ENCODE measurements at regions not wholly inside any gene's neighbourhood (a gene's known extent, or its start where the extent isn't known, plus 50 kb on each side); places are given as distances from the start of the nearest gene placed in this dataset.

DNA sequence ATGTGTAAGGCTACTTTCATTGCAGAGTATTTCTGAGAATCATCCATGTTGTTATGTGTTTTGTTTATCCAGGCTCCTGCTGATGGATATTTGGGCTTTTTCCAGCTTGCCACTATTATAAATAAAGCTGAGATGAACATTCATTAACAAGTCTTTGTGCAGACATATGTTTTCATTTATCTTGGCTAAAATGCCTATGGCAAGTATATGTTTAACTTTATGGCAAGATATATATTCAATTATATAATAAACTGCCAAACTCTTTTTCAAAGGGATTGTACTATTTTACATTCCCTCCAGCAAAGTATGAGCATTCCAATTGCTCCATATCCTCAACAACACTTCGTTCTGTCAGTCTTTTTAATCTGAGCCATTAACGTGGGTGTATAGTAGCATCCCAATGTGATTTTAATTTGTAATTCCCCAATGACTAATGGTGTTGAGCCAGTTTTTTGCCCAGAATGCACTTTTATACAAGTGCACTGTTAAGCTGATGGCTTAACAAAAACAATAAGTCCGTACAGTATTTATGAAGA, 452.4 kb downstream of the SHQ1 start:
- Histone ChIP-seq H3K9me3 (no peaks in the 10 kb centered on the region), H3K4me3 (no peak overlapping the region), H3K36me3 (no peaks in the 10 kb centered on the region), H3K27me3 (no peaks in the 10 kb centered on the region), H3K4me1 (peaks cover 39% of the 10 kb centered on the region), H3K27ac (no peak overlapping the region)
- intact Hi-C loops (cut with DNase I): no loop called here
- no peak for DNase-seq (ENCODE audit: extremely low spot score in 2 of 2)
- TF ChIP-seq, protein P1, sequence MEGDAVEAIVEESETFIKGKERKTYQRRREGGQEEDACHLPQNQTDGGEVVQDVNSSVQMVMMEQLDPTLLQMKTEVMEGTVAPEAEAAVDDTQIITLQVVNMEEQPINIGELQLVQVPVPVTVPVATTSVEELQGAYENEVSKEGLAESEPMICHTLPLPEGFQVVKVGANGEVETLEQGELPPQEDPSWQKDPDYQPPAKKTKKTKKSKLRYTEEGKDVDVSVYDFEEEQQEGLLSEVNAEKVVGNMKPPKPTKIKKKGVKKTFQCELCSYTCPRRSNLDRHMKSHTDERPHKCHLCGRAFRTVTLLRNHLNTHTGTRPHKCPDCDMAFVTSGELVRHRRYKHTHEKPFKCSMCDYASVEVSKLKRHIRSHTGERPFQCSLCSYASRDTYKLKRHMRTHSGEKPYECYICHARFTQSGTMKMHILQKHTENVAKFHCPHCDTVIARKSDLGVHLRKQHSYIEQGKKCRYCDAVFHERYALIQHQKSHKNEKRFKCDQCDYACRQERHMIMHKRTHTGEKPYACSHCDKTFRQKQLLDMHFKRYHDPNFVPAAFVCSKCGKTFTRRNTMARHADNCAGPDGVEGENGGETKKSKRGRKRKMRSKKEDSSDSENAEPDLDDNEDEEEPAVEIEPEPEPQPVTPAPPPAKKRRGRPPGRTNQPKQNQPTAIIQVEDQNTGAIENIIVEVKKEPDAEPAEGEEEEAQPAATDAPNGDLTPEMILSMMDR (IDR thresholded peaks at IDR 0.05): no peak
- no peak for TF ChIP-seq POLR2A (IDR thresholded peaks at IDR 0.05)
- TF ChIP-seq POLR2AphosphoS5 (IDR thresholded peaks at IDR 0.05; ENCODE audit: insufficient read depth in 1 of 2, low read depth in 1 of 2): no peak

DNA sequence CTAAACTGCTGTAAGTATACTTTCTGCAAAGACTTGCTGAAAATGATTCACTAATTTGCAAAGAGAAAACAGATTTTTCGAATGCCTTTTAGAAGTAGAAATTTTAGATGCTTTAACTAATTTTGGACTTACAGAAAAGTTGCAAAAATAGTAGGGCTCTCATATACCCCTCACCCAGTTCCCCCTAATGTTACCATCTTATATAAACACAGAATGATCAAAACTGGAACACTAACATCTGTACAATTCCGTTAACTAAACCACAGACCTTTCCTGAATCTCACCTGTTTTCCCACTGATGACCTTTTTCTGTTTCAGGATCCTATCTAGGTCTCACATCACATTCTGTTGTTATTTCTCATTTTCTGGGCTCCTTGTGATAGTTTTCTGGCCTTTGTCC, 454.8 kb downstream of the SHQ1 start:
- H3K4me1 ChIP-seq: peaks cover 48% of the 10 kb centered on the region
- no peaks in the 10 kb centered on the region for H3K9me3 ChIP-seq
- H3K4me3 ChIP-seq: no peak overlapping the region
- intact Hi-C loops (cut with DNase I): no loop called here
- no peaks in the 10 kb centered on the region for H3K27me3 ChIP-seq
- no peak for DNase-seq (ENCODE audit: extremely low spot score in 2 of 2)
- H3K27ac ChIP-seq: no peak overlapping the region
- H3K36me3 ChIP-seq: no peaks in the 10 kb centered on the region
- no peak for TF ChIP-seq POLR2A (IDR thresholded peaks at IDR 0.05)
- TF ChIP-seq, protein P1 (IDR thresholded peaks at IDR 0.05): no peak
- no peak for TF ChIP-seq POLR2AphosphoS5 (IDR thresholded peaks at IDR 0.05; ENCODE audit: insufficient read depth in 1 of 2, low read depth in 1 of 2)

DNA sequence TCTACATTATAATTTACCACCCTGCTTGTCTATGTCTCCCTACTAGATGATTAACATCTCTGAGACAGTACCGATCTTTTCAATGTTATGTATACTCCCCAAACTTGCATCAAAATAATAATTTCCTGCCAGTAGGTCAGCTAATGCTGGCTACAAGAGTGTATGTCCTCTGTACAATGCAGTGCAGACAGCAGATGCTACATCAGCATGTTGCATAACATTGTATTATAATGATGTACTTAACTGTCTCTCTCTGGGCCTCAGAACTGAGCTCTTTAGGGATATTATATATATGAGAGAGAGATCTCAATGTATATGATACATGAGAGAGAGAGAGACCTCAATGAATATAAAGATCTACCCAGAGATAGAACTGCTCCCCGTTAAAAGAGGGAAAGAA, 456.6 kb downstream of the SHQ1 start:
- Histone ChIP-seq H3K27ac (no peak overlapping the region), H3K4me3 (no peak overlapping the region), H3K9me3 (no peaks in the 10 kb centered on the region), H3K36me3 (no peaks in the 10 kb centered on the region), H3K27me3 (no peaks in the 10 kb centered on the region), H3K4me1 (peaks cover 56% of the 10 kb centered on the region)
- no peak for DNase-seq (ENCODE audit: extremely low spot score in 2 of 2)
- intact Hi-C loops (cut with DNase I): no loop called here
- TF ChIP-seq POLR2A (IDR thresholded peaks at IDR 0.05) (no peak), POLR2AphosphoS5 (IDR thresholded peaks at IDR 0.05; ENCODE audit: insufficient read depth in 1 of 2, low read depth in 1 of 2) (no peak)
- TF ChIP-seq, protein P1 (IDR thresholded peaks at IDR 0.05): no peak

DNA sequence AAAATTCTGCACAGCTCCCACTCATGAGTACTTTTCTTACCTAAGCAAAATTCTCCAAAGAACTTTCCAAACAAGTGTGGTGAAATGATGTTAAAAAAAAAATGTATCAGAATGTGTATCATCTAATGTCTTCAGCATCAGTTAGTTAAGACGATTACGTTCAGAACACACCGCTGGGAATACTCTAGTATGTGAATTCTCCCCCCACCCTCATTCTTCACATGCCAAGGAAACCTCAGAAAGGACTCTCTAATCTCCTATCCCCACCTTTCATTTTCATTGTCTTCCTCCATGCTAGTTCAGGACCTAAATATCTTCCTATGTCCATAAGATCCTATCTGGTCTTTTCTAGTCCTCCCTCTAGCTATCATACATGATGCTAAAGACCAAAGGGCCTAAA, 457.4 kb downstream of the SHQ1 start:
- no peak for DNase-seq (ENCODE audit: extremely low spot score in 2 of 2)
- no peaks in the 10 kb centered on the region for H3K36me3 ChIP-seq
- H3K4me1 ChIP-seq: peaks cover 56% of the 10 kb centered on the region
- TF ChIP-seq POLR2A (IDR thresholded peaks at IDR 0.05) (no peak), POLR2AphosphoS5 (IDR thresholded peaks at IDR 0.05; ENCODE audit: insufficient read depth in 1 of 2, low read depth in 1 of 2) (no peak)
- TF ChIP-seq, protein P1 (IDR thresholded peaks at IDR 0.05): no peak
- no peaks in the 10 kb centered on the region for H3K27me3 ChIP-seq
- H3K9me3 ChIP-seq: no peaks in the 10 kb centered on the region
- H3K4me3 ChIP-seq: no peak overlapping the region
- H3K27ac ChIP-seq: no peak overlapping the region
- intact Hi-C loops (cut with DNase I): no loop called here

DNA sequence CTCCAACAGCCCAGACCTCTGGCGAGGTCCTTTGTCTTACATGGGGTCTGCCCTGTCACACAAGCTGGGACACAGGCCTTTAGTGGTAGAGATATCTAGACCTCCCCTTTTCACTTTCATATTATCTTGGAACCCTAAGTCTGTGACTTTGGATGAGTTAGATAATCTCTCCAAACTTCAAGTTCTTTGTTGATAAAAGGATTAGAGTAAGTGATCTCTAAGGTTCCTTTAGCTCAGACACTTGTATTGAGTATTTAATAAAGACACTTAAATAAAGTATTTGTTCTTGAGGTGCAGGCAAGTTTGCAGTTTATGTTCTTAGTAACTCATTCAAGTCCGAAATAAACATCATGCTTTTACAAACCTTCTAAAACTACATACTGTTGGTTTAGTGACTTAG, 459.6 kb downstream of the SHQ1 start:
- Histone ChIP-seq H3K4me1 (peaks cover 67% of the 10 kb centered on the region), H3K27ac (no peak overlapping the region), H3K4me3 (no peak overlapping the region), H3K36me3 (no peaks in the 10 kb centered on the region), H3K9me3 (no peaks in the 10 kb centered on the region), H3K27me3 (no peaks in the 10 kb centered on the region)
- intact Hi-C loops (cut with DNase I): no loop called here
- DNase-seq (ENCODE audit: extremely low spot score in 2 of 2): no peak
- TF ChIP-seq, protein P1 (IDR thresholded peaks at IDR 0.05): no peak
- TF ChIP-seq POLR2A (IDR thresholded peaks at IDR 0.05) (no peak), POLR2AphosphoS5 (IDR thresholded peaks at IDR 0.05; ENCODE audit: insufficient read depth in 1 of 2, low read depth in 1 of 2) (no peak)

Measured in vagina (tissue), 2 donors.